HUES48 (cell line): ENCODE measurements at regions not wholly inside any gene's neighbourhood (a gene's known extent, or its start where the extent isn't known, plus 50 kb on each side); places are given as distances from the start of the nearest gene placed in this dataset.

ENCODE experiments used
- H3K27ac ChIP-seq: one replicate; pipeline ENCODE4 v1.7.0; 2013; ENCODE audit warnings: low read depth, low read length, inconsistent platforms
- H3K27me3 ChIP-seq: 2 replicates; pipeline ENCODE4 v1.6.1; 2013; ENCODE audit warnings: mild to moderate bottlenecking, low read length; ENCODE audit not compliant: control insufficient read depth, insufficient read depth
- H3K36me3 ChIP-seq: 2 replicates; pipeline ENCODE4 v1.6.1; 2013; ENCODE audit warnings: low read length; ENCODE audit not compliant: control insufficient read depth, insufficient read depth
- H3K4me1 ChIP-seq: 2 replicates; pipeline ENCODE4 v1.6.1; 2013; ENCODE audit warnings: mild to moderate bottlenecking, low read length; ENCODE audit not compliant: control insufficient read depth, insufficient read depth
- H3K4me3 ChIP-seq: 2 replicates; pipeline ENCODE4 v1.5.1; 2013; ENCODE audit warnings: mild to moderate bottlenecking, low read depth, low read length
- H3K9ac ChIP-seq: 2 replicates; pipeline ENCODE4 v1.6.1; 2013; ENCODE audit warnings: mild to moderate bottlenecking, low read depth, low read length, moderate library complexity
- H3K9me3 ChIP-seq: 2 replicates; pipeline ENCODE4 v1.6.1; 2013; ENCODE audit warnings: low read length; ENCODE audit not compliant: control insufficient read depth, insufficient read depth

GRCh38 chr1:116232989-116233514 is 121.9 kb downstream of the MAB21L3 start:
- Histone ChIP-seq H3K27me3 (no peaks in the 10 kb centered on the region), H3K9ac (no peak overlapping the region), H3K27ac (no peak overlapping the region), H3K9me3 (no peaks in the 10 kb centered on the region), H3K36me3 (no peaks in the 10 kb centered on the region), H3K4me1 (peaks cover 5% of the 10 kb centered on the region; the same call in 1 of the 2 replicates), H3K4me3 (no peak overlapping the region)

GRCh38 chr1:116234429-116234828 is 123.2 kb downstream of the MAB21L3 start:
- Histone ChIP-seq H3K27me3 (no peaks in the 10 kb centered on the region), H3K4me1 (peaks cover 5% of the 10 kb centered on the region; the same call in 1 of the 2 replicates), H3K9me3 (no peaks in the 10 kb centered on the region), H3K36me3 (no peaks in the 10 kb centered on the region), H3K4me3 (no peak overlapping the region), H3K27ac (no peak overlapping the region), H3K9ac (no peak overlapping the region)

- no peak overlapping the region for H3K27ac ChIP-seq
- H3K4me3 ChIP-seq: no peak overlapping the region
- H3K27me3 ChIP-seq: no peaks in the 10 kb centered on the region
- H3K36me3 ChIP-seq: no peaks in the 10 kb centered on the region
- no peak overlapping the region for H3K9ac ChIP-seq
- H3K4me1 ChIP-seq: no peaks in the 10 kb centered on the region
- no peaks in the 10 kb centered on the region for H3K9me3 ChIP-seq
These were observed 128.7 kb downstream of the MAB21L3 start for GRCh38 chr1:116239916-116240315.

- no peaks in the 10 kb centered on the region for H3K27me3 ChIP-seq
- H3K9ac ChIP-seq: no peak overlapping the region
- no peak overlapping the region for H3K27ac ChIP-seq
- no peaks in the 10 kb centered on the region for H3K4me1 ChIP-seq
- no peak overlapping the region for H3K4me3 ChIP-seq
- no peaks in the 10 kb centered on the region for H3K36me3 ChIP-seq
- H3K9me3 ChIP-seq: no peaks in the 10 kb centered on the region
These were observed 130.3 kb upstream of the ATP1A1 start for GRCh38 chr1:116242741-116243140.

GRCh38 chr1:116243333-116244054 is 129.6 kb upstream of the ATP1A1 start:
- no peak overlapping the region for H3K4me3 ChIP-seq
- H3K36me3 ChIP-seq: no peaks in the 10 kb centered on the region
- no peak overlapping the region for H3K27ac ChIP-seq
- H3K9me3 ChIP-seq: no peaks in the 10 kb centered on the region
- no peaks in the 10 kb centered on the region for H3K4me1 ChIP-seq
- H3K9ac ChIP-seq: no peak overlapping the region
- no peaks in the 10 kb centered on the region for H3K27me3 ChIP-seq

GRCh38 chr1:116246174-116246573 is 126.9 kb upstream of the ATP1A1 start:
- H3K4me3 ChIP-seq: no peak overlapping the region
- no peaks in the 10 kb centered on the region for H3K27me3 ChIP-seq
- H3K27ac ChIP-seq: no peak overlapping the region
- H3K4me1 ChIP-seq: no peaks in the 10 kb centered on the region
- H3K9ac ChIP-seq: no peak overlapping the region
- no peaks in the 10 kb centered on the region for H3K36me3 ChIP-seq
- H3K9me3 ChIP-seq: no peaks in the 10 kb centered on the region

GRCh38 chr1:116252271-116252670 is 120.8 kb upstream of the ATP1A1 start:
- no peak overlapping the region for H3K27ac ChIP-seq
- no peaks in the 10 kb centered on the region for H3K9me3 ChIP-seq
- H3K27me3 ChIP-seq: no peaks in the 10 kb centered on the region
- H3K4me3 ChIP-seq: no peak overlapping the region
- no peaks in the 10 kb centered on the region for H3K4me1 ChIP-seq
- H3K9ac ChIP-seq: no peak overlapping the region
- H3K36me3 ChIP-seq: no peaks in the 10 kb centered on the region

- H3K36me3 ChIP-seq: no peaks in the 10 kb centered on the region
- no peaks in the 10 kb centered on the region for H3K9me3 ChIP-seq
- H3K27me3 ChIP-seq: no peaks in the 10 kb centered on the region
- H3K4me1 ChIP-seq: no peaks in the 10 kb centered on the region
- no peak overlapping the region for H3K9ac ChIP-seq
- no peak overlapping the region for H3K4me3 ChIP-seq
- H3K27ac ChIP-seq: no peak overlapping the region
These were observed 120.3 kb upstream of the ATP1A1 start for GRCh38 chr1:116252785-116253184.

- no peak overlapping the region for H3K4me3 ChIP-seq
- H3K27ac ChIP-seq: no peak overlapping the region
- no peak overlapping the region for H3K9ac ChIP-seq
- H3K27me3 ChIP-seq: no peaks in the 10 kb centered on the region
- H3K4me1 ChIP-seq: no peaks in the 10 kb centered on the region
- no peaks in the 10 kb centered on the region for H3K36me3 ChIP-seq
- no peaks in the 10 kb centered on the region for H3K9me3 ChIP-seq
These were observed 119.3 kb upstream of the ATP1A1 start for GRCh38 chr1:116253566-116254382.

- H3K36me3 ChIP-seq: no peaks in the 10 kb centered on the region
- H3K27ac ChIP-seq: no peak overlapping the region
- no peaks in the 10 kb centered on the region for H3K27me3 ChIP-seq
These were observed 118.3 kb upstream of the ATP1A1 start for GRCh38 chr1:116254776-116255175.

More at GRCh38 chr1:116254776-116255175, 118.3 kb upstream of the ATP1A1 start:
- Histone ChIP-seq H3K9me3 (no peaks in the 10 kb centered on the region), H3K4me1 (no peaks in the 10 kb centered on the region), H3K4me3 (no peak overlapping the region), H3K9ac (no peak overlapping the region)
